Kidney (tissue), 13 donors: ENCODE measurements at regions not wholly inside any gene's neighbourhood (a gene's known extent, or its start where the extent isn't known, plus 50 kb on each side); places are given as distances from the start of the nearest gene placed in this dataset.
A peak's percentile ranks its signal among the peaks of the same experiment; 100 is the strongest.

Source experiments
- DNase-seq, 5 donors: peaks; one replicate each; pipeline ENCODE4 v3.0.0-alpha.2; 2013 to 2020
- FAIRE-seq: peaks from 2 replicates; lab custom pipeline; 2012; peaks lifted over from hg19 to GRCh38; lab: Jason Lieb, UNC
- H3K27ac ChIP-seq, 2 donors: one replicate each; pipeline ENCODE4 v1.7.0; 2013; ENCODE audit warnings: low read depth in 2 of 2, low read length in 2 of 2, inconsistent platforms in 1 of 2
- H3K27me3 ChIP-seq: one replicate; pipeline ENCODE4 v1.7.1; 2013; ENCODE audit warnings: low read length, inconsistent platforms; ENCODE audit not compliant: control insufficient read depth, insufficient read depth
- H3K36me3 ChIP-seq, 3 donors: one replicate each; pipeline versions ENCODE4 v1.7.0 to v1.7.1; 2013; ENCODE audit warnings: low read length in 3 of 3, control low read depth in 1 of 3, inconsistent platforms in 1 of 3; ENCODE audit not compliant: insufficient read depth in 3 of 3, control insufficient read depth in 2 of 3
- H3K4me1 ChIP-seq, 3 donors: one replicate each; pipeline versions ENCODE4 v1.7.0 to v1.7.1; 2013; ENCODE audit warnings: low read length in 3 of 3, inconsistent platforms in 1 of 3, low read depth in 1 of 3; ENCODE audit not compliant: control insufficient read depth in 2 of 3, insufficient read depth in 2 of 3
- H3K4me3 ChIP-seq, 3 donors: one replicate each; pipeline versions ENCODE4 v1.7.0 to v1.8.1; 2013; ENCODE audit warnings: low read length in 3 of 3, control low read depth in 1 of 3, inconsistent platforms in 1 of 3
- H3K9ac ChIP-seq, 3 donors: one replicate each; pipeline versions ENCODE4 v1.7.0 to v1.7.1; 2013; ENCODE audit warnings: low read length in 3 of 3, control low read depth in 1 of 3, inconsistent platforms in 1 of 3
- H3K9me3 ChIP-seq, 3 donors: one replicate each; pipeline versions ENCODE4 v1.7.0 to v1.7.1; 2013; ENCODE audit warnings: low read length in 3 of 3, control low read depth in 1 of 3, inconsistent platforms in 1 of 3; ENCODE audit not compliant: control insufficient read depth in 2 of 3, insufficient read depth in 1 of 3
- intact Hi-C: fragments of 100-400 bp; cut with DNase I; formaldehyde crosslinking; loops from one replicate; pipeline ENCODE4 v1.11.1; 2022
- TF ChIP-seq, protein P1 (sequence below): IDR thresholded peaks from 3 replicates; pipeline ENCODE4 v1.5.1; 2012; ENCODE audit warnings: mild to moderate bottlenecking, moderate library complexity, borderline replicate concordance; ENCODE audit not compliant: insufficient read depth; ENCODE audit errors: extremely low read depth
- donor health status: control.
- donor health status: control.
- donor health status: control.
- donor health status: control.
- donor health status: control.
- donor health status: DM: yes; HTN: yes; CAD: no.
- donor health status: Normal renal cell carcinoma (clear cell type).

DNA sequence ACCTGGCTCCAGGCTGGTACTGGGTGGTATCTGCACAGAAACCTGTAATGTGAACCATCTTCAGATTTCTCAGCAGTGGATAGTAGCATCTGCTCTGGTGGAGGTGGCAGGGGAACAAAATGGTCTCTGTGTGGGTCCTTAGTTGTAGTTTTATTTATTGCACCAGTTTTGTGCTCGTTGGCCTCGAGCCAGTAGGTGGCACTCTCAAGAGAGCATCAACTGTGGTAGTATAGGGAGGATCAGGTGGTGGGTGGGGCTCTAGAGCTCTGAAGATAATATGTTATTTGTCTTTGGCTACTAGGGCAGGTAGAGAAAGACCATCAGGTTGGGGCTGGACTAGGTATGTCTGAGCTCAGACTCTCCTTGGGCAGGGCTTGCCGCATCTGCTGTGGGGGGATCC lies 254.0 kb upstream of the GPR149 start:
- TF ChIP-seq, protein P1, sequence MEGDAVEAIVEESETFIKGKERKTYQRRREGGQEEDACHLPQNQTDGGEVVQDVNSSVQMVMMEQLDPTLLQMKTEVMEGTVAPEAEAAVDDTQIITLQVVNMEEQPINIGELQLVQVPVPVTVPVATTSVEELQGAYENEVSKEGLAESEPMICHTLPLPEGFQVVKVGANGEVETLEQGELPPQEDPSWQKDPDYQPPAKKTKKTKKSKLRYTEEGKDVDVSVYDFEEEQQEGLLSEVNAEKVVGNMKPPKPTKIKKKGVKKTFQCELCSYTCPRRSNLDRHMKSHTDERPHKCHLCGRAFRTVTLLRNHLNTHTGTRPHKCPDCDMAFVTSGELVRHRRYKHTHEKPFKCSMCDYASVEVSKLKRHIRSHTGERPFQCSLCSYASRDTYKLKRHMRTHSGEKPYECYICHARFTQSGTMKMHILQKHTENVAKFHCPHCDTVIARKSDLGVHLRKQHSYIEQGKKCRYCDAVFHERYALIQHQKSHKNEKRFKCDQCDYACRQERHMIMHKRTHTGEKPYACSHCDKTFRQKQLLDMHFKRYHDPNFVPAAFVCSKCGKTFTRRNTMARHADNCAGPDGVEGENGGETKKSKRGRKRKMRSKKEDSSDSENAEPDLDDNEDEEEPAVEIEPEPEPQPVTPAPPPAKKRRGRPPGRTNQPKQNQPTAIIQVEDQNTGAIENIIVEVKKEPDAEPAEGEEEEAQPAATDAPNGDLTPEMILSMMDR = no peak
- Histone ChIP-seq H3K9me3 (no peaks in the 10 kb centered on the region), H3K27me3 (no peaks in the 10 kb centered on the region), H3K27ac (peak overlapping the region; percentile 7 to 9), H3K4me3 (no peak overlapping the region), H3K9ac (no peak overlapping the region), H3K4me1 (no peaks in the 10 kb centered on the region), H3K36me3 (no peaks in the 10 kb centered on the region)
- FAIRE-seq (no peak), DNase-seq (no peak)
- intact Hi-C loops = no loop called here

- FAIRE-seq = no peak
- no peak for DNase-seq
- intact Hi-C loops = no loop called here
- no peak overlapping the region for H3K4me3 ChIP-seq
- H3K27ac ChIP-seq = no peak overlapping the region
- H3K36me3 ChIP-seq = no peaks in the 10 kb centered on the region
- no peaks in the 10 kb centered on the region for H3K27me3 ChIP-seq
- H3K9ac ChIP-seq = no peak overlapping the region
- no peaks in the 10 kb centered on the region for H3K9me3 ChIP-seq
- TF ChIP-seq, protein P1 = no peak
- no peaks in the 10 kb centered on the region for H3K4me1 ChIP-seq
Observed at GRCh38 chr3:154678041-154678654, 248.2 kb upstream of the GPR149 start.

DNA sequence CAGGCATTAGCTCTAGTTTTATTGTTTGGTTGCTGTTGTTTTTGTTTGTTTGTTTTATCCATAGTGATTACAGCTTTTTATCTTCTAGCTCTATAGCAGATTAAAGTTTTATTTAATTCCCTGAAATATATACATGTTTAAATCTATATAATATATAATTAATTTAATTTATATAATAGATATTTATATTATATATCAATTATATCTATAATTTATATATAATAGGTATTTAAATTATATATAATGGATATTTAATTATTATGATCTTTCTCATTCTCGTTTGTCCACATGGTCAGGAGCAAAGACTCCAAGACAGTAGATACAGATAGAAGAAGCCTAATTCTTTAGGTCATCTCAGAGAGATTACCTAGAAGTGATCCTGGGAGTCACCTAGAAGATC lies 238.8 kb upstream of the GPR149 start:
- no peaks in the 10 kb centered on the region for H3K36me3 ChIP-seq
- DNase-seq (no peak), FAIRE-seq (no peak)
- H3K4me3 ChIP-seq = no peak overlapping the region
- H3K27me3 ChIP-seq = no peaks in the 10 kb centered on the region
- no peaks in the 10 kb centered on the region for H3K4me1 ChIP-seq
- intact Hi-C loops = no loop called here
- no peak overlapping the region for H3K27ac ChIP-seq
- TF ChIP-seq, protein P1 = no peak
- H3K9me3 ChIP-seq = no peaks in the 10 kb centered on the region
- no peak overlapping the region for H3K9ac ChIP-seq

DNA sequence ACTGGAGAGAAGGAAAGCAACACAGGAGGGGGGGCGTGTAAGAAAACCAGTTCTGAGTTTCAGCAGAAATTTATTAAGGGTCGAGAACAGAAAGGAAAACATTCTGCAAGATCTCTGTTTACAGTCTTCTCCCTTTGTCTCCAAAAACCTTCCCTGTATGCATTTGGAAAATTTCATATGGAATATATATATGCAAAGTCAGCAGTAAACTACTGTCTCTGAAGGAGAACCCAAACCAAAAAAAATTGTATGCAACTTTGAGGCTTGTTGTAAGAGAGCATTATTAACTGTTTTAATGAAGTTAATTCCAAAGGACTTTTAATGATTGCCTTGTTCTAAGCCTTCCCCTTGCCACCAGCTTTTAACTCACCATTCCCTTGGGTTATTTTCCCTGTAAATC lies 238.2 kb upstream of the GPR149 start:
- FAIRE-seq (no peak), DNase-seq (peak in 2 of 5 donors; percentile 6 to 22)
- intact Hi-C loops = no loop called here
- Histone ChIP-seq H3K4me1 (no peaks in the 10 kb centered on the region), H3K36me3 (no peaks in the 10 kb centered on the region), H3K9me3 (no peaks in the 10 kb centered on the region), H3K27ac (no peak overlapping the region), H3K9ac (no peak overlapping the region), H3K4me3 (no peak overlapping the region), H3K27me3 (no peaks in the 10 kb centered on the region)
- TF ChIP-seq, protein P1 = no peak
